Heart left ventricle (tissue), 16 donors: ENCODE measurements at regions not wholly inside any gene's neighbourhood (a gene's known extent, or its start where the extent isn't known, plus 50 kb on each side); places are given as distances from the start of the nearest gene placed in this dataset.

ENCODE experiments used
- ATAC-seq, 4 donors: fragments of 200-7000 bp; cut with Tn5 transposase; one replicate each; pipeline ENCODE4 v1.9.1; 2020 to 2022; ENCODE audit warnings: moderate library complexity in 4 of 4, mild to moderate bottlenecking in 3 of 4, moderate number of reproducible peaks in 1 of 4
- DNase-seq, 5 donors: peaks; one replicate each; pipeline ENCODE4 v3.0.0-alpha.2; 2020
- H3K27ac ChIP-seq, 12 donors: fragments of 200-600 bp; sonication (generic) in 4 of 12; one replicate each; pipeline versions ENCODE4 v1.5.0 to v1.8.0; 2016 to 2022; ENCODE audit warnings: mild to moderate bottlenecking in 2 of 12
- H3K27me3 ChIP-seq, 9 donors: fragments of 200-600 bp; sonication (generic) in 2 of 9; one replicate each; pipeline versions ENCODE4 v1.5.1 to v1.8.0; 2016 to 2022; ENCODE audit warnings: mild to moderate bottlenecking in 3 of 9
- H3K36me3 ChIP-seq, 9 donors: fragments of 200-600 bp; sonication (generic) in 2 of 9; one replicate each; pipeline versions ENCODE4 v1.5.0 to v1.8.0; 2018 to 2022; ENCODE audit warnings: mild to moderate bottlenecking in 2 of 9
- H3K4me1 ChIP-seq, 12 donors: fragments of 200-600 bp; sonication (generic) in 4 of 12; one replicate each; pipeline versions ENCODE4 v1.5.0 to v1.8.0; 2016 to 2022; ENCODE audit warnings: mild to moderate bottlenecking in 3 of 12
- H3K4me3 ChIP-seq, 12 donors: fragments of 200-600 bp; sonication (generic) in 4 of 12; one replicate each; pipeline versions ENCODE4 v1.5.0 to v1.8.0; 2017 to 2022; ENCODE audit warnings: mild to moderate bottlenecking in 9 of 12, moderate library complexity in 4 of 12
- H3K9me3 ChIP-seq, 12 donors: fragments of 200-600 bp; sonication (generic) in 4 of 12; one replicate each; pipeline versions ENCODE4 v1.5.0 to v1.8.0; 2016 to 2022; ENCODE audit warnings: mild to moderate bottlenecking in 1 of 12
- CTCF ChIP-seq, 12 donors: fragments of 200-600 bp; sonication (generic) in 4 of 12; IDR thresholded peaks; one replicate each; pipeline versions ENCODE4 v1.5.0 to v1.8.0; 2018 to 2022; ENCODE audit warnings: antibody characterized with exemption in 12 of 12, mild to moderate bottlenecking in 5 of 12
- POLR2A ChIP-seq, 2 donors: fragments of 450-650 bp; IDR thresholded peaks; one replicate each; pipeline ENCODE4 v1.6.1; 2017; ENCODE audit warnings: antibody characterized with exemption in 2 of 2, mild to moderate bottlenecking in 2 of 2, moderate library complexity in 2 of 2
- WGBS, 4 donors: extraction: QIAGEN DNeasy Blood & Tissue Kit in 2 of 4; methylation state at CpG; one replicate each; pipeline versions ENCODE4 v1.1.5 to v1.1.7; 2013 to 2018; 5-methylcytosine and 5-hydroxymethylcytosine counted together
- intact Hi-C, 10 donors: fragments of 100-400 bp; cut with DNase I; formaldehyde crosslinking; loops; one replicate each; pipeline versions ENCODE4 v1.11.1 to v1.14.2; 2022
- donor health status: ischemic (EF 13 %, LVEDD 7.1; RV severe dilation, severe dysfunction).
- donor health status: healthy with polysubstance abuse.
- donor health status: DM: no; HTN: yes; CAD: no.
- donor health status: DM: no; HTN: no; CAD: no.
- donor health status: ischemic (EF 25% LVEDD 6.9; RV normal size, moderate dysfunction).
- donor health status: ischemic (EF 25% LVEDD 5.7; RV mildly dilated, moderate dysfunction).
- donor health status: healthy.
- donor health status: DM: yes; HTN: yes; CAD: no.
- donor health status: ischemic (EF 35%, LVEDD 5.7; RV mildly dilated, moderate dysfunction).
- donor health status: nonischemic (EF 11% LVEDD 7.7; RV severe dilation, severe dysfunction).
- donor health status: DM: yes; HTN: yes; CAD: no.
- donor health status: PGD.
- donor health status: ischemic (EF 29% LVEDD 5.4; RV normal size, mild dysfunction).
- donor health status: nonischemic (EF 23%, LVEDD 6.1; RV moderate dilation, normal function).

GRCh38 chr13:90171649-90172048 is 1175.8 kb upstream of the MIR17HG start:
- H3K4me3 ChIP-seq: no peak overlapping the region
- TF ChIP-seq POLR2A (IDR thresholded peaks at IDR 0.05) (no peak), CTCF (IDR thresholded peaks at IDR 0.05) (no peak)
- intact Hi-C loops: no loop called here
- no peak for DNase-seq
- ATAC-seq: no peak
- H3K4me1 ChIP-seq: no peaks in the 10 kb centered on the region
- no peaks in the 10 kb centered on the region for H3K9me3 ChIP-seq
- no peak overlapping the region for H3K27ac ChIP-seq
- H3K27me3 ChIP-seq: no peaks in the 10 kb centered on the region
- 43 to 62% (median 54%) methylated on average over 1 of the region's 1 CpG for WGBS, 4 donors
- no peaks in the 10 kb centered on the region for H3K36me3 ChIP-seq

- intact Hi-C loops: no loop called here
- WGBS, 4 donors: 71 to 79% (median 75%) methylated on average over 1 of the region's 1 CpG
- ATAC-seq: no peak
- DNase-seq: no peak
- H3K4me3 ChIP-seq: no peak overlapping the region
- H3K9me3 ChIP-seq: no peaks in the 10 kb centered on the region
- H3K27ac ChIP-seq: no peak overlapping the region
- H3K36me3 ChIP-seq: no peaks in the 10 kb centered on the region
- TF ChIP-seq CTCF (IDR thresholded peaks at IDR 0.05) (no peak), POLR2A (IDR thresholded peaks at IDR 0.05) (no peak)
- H3K27me3 ChIP-seq: no peaks in the 10 kb centered on the region
- H3K4me1 ChIP-seq: no peaks in the 10 kb centered on the region
Observed at GRCh38 chr13:90177512-90177911, 1170.0 kb upstream of the MIR17HG start.

GRCh38 chr13:90184355-90184754 is 1163.1 kb upstream of the MIR17HG start:
- TF ChIP-seq CTCF (IDR thresholded peaks at IDR 0.05) (no peak), POLR2A (IDR thresholded peaks at IDR 0.05) (no peak)
- no peak overlapping the region for H3K27ac ChIP-seq
- H3K27me3 ChIP-seq: no peaks in the 10 kb centered on the region
- DNase-seq (no peak), ATAC-seq (no peak)
- no peaks in the 10 kb centered on the region for H3K9me3 ChIP-seq
- no peaks in the 10 kb centered on the region for H3K4me1 ChIP-seq
- no peak overlapping the region for H3K4me3 ChIP-seq
- 64 to 76% (median 71%) methylated on average over 1 of the region's 1 CpG for WGBS, 4 donors
- H3K36me3 ChIP-seq: no peaks in the 10 kb centered on the region
- intact Hi-C loops: no loop called here

- H3K36me3 ChIP-seq: no peaks in the 10 kb centered on the region
- H3K4me3 ChIP-seq: no peak overlapping the region
- no peaks in the 10 kb centered on the region for H3K9me3 ChIP-seq
- intact Hi-C loops: no loop called here
- no peaks in the 10 kb centered on the region for H3K4me1 ChIP-seq
- H3K27me3 ChIP-seq: no peaks in the 10 kb centered on the region
- TF ChIP-seq CTCF (IDR thresholded peaks at IDR 0.05) (no peak), POLR2A (IDR thresholded peaks at IDR 0.05) (no peak)
- DNase-seq (no peak), ATAC-seq (no peak)
- no peak overlapping the region for H3K27ac ChIP-seq
Observed at GRCh38 chr13:90185734-90186133, 1161.8 kb upstream of the MIR17HG start.
